Mucosa of descending colon (tissue), 3 donors: ENCODE measurements at regions not wholly inside any gene's neighbourhood (a gene's known extent, or its start where the extent isn't known, plus 50 kb on each side); places are given as distances from the start of the nearest gene placed in this dataset.

Experiments
- ATAC-seq: fragments of 200-7000 bp; cut with Tn5 transposase; one replicate; pipeline ENCODE4 v1.9.1; 2020; ENCODE audit warnings: mild to moderate bottlenecking, moderate library complexity
- DNase-seq, 3 donors: peaks; one replicate each; pipeline ENCODE4 v3.0.0-alpha.2; 2020
- H3K36me3 ChIP-seq: fragments of 200-600 bp; one replicate; pipeline ENCODE4 v1.8.0; 2021; ENCODE audit warnings: low read depth, mild to moderate bottlenecking
- H3K4me1 ChIP-seq: fragments of 200-600 bp; one replicate; pipeline ENCODE4 v1.8.0; 2021; ENCODE audit warnings: low read depth, mild to moderate bottlenecking
- H3K4me3 ChIP-seq: fragments of 200-600 bp; one replicate; pipeline ENCODE4 v1.8.0; 2021; ENCODE audit warnings: mild to moderate bottlenecking
- H3K9me3 ChIP-seq: fragments of 200-600 bp; one replicate; pipeline ENCODE4 v1.8.0; 2021; ENCODE audit warnings: mild to moderate bottlenecking
- CTCF ChIP-seq: fragments of 200-600 bp; IDR thresholded peaks from one replicate; pipeline ENCODE4 v1.8.0; 2022; ENCODE audit warnings: antibody characterized with exemption, mild to moderate bottlenecking
- intact Hi-C, 2 donors: fragments of 100-400 bp; cut with DNase I in 1 of 2; cut with micrococcal nuclease in 1 of 2; formaldehyde crosslinking; loops; one replicate each; pipeline versions ENCODE4 v1.11.0 to v1.11.1; 2022; cut with DNase I, micrococcal nuclease
- donor health status: DM: no; HTN: no; CAD: no; lungs with moderate emphysema.
- donor health status: DM: no; HTN: no; CAD: no.
- donor health status: DM: no; HTN: yes; CAD: no.

- Histone ChIP-seq H3K9me3 (no peaks in the 10 kb centered on the region), H3K4me3 (no peak overlapping the region), H3K36me3 (no peaks in the 10 kb centered on the region), H3K4me1 (no peaks in the 10 kb centered on the region)
- ATAC-seq (no peak), DNase-seq (no peak)
- intact Hi-C loops: no loop called here
- no peak for TF ChIP-seq CTCF
Measured at GRCh38 chr2:103009871-103010270, 248.0 kb downstream of the TMEM182 start.

GRCh38 chr2:103010306-103010705 lies 248.5 kb downstream of the TMEM182 start:
- Histone ChIP-seq H3K9me3 (no peaks in the 10 kb centered on the region), H3K4me3 (no peak overlapping the region), H3K36me3 (no peaks in the 10 kb centered on the region), H3K4me1 (no peaks in the 10 kb centered on the region)
- DNase-seq (no peak), ATAC-seq (no peak)
- no peak for TF ChIP-seq CTCF
- intact Hi-C loops: no loop called here

GRCh38 chr2:103010751-103011150 lies 248.9 kb downstream of the TMEM182 start:
- ATAC-seq (no peak), DNase-seq (no peak)
- Histone ChIP-seq H3K4me3 (no peak overlapping the region), H3K36me3 (no peaks in the 10 kb centered on the region), H3K9me3 (no peaks in the 10 kb centered on the region), H3K4me1 (no peaks in the 10 kb centered on the region)
- TF ChIP-seq CTCF: no peak
- intact Hi-C loops: no loop called here

- TF ChIP-seq CTCF: no peak
- no peak for DNase-seq
- no peaks in the 10 kb centered on the region for H3K9me3 ChIP-seq
- no peaks in the 10 kb centered on the region for H3K4me1 ChIP-seq
- no peaks in the 10 kb centered on the region for H3K36me3 ChIP-seq
- H3K4me3 ChIP-seq: no peak overlapping the region
- intact Hi-C loops: no loop called here
- no peak for ATAC-seq
Measured at GRCh38 chr2:103012590-103012989, 250.8 kb downstream of the TMEM182 start.

DNA sequence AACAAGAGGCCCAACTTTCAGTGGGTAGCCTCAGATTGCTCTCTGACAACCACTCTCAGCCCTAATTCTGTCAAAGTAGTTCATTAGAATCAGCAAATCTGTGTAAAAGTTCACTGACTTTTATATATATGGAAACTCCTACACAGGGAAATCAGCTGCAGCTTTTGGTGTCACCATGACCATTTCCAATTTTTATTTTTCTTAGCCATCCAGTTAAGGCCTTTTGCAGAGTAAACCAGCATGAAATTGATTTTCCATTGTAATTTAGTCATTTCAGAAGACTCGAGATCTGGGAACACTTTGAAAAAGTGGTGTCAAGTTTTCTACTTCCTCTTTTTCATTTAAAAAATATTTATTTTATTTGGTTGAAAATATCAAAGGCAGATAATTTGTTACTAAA lies 263.2 kb downstream of the TMEM182 start:
- intact Hi-C loops: no loop called here
- Histone ChIP-seq H3K36me3 (no peaks in the 10 kb centered on the region), H3K9me3 (no peaks in the 10 kb centered on the region), H3K4me1 (no peaks in the 10 kb centered on the region), H3K4me3 (no peak overlapping the region)
- ATAC-seq: no peak
- DNase-seq: no peak
- TF ChIP-seq CTCF: no peak

GRCh38 chr2:103028181-103028580 lies 266.4 kb downstream of the TMEM182 start:
- DNase-seq (no peak), ATAC-seq (no peak)
- no peak overlapping the region for H3K4me3 ChIP-seq

More at GRCh38 chr2:103028181-103028580, 266.4 kb downstream of the TMEM182 start:
- TF ChIP-seq CTCF: no peak
- intact Hi-C loops: no loop called here
- Histone ChIP-seq H3K9me3 (no peaks in the 10 kb centered on the region), H3K4me1 (no peaks in the 10 kb centered on the region), H3K36me3 (no peaks in the 10 kb centered on the region)
